ENCODE measurements at regions not wholly inside any gene's neighbourhood (a gene's known extent, or its start where the extent isn't known, plus 50 kb on each side); places are given as distances from the start of the nearest gene placed in this dataset.

- no peaks in the 10 kb centered on the region for H3K36me3 ChIP-seq
- H3K9me3 ChIP-seq, result no peaks in the 10 kb centered on the region
- TF ChIP-seq EP300 (IDR thresholded peaks at IDR 0.05) (no peak), POLR2A (IDR thresholded peaks at IDR 0.05) (no peak), POLR2AphosphoS5 (IDR thresholded peaks at IDR 0.05) (no peak), CTCF (IDR thresholded peaks at IDR 0.05) (no peak)
- no peaks in the 10 kb centered on the region for H3K27me3 ChIP-seq
- DNase-seq, result no peak
- ATAC-seq (ENCODE audit: low FRiP score in 2 of 2), result no peak
- no peak overlapping the region for H3K4me3 ChIP-seq
- 85 to 89% methylated on average over 4 of the region's 4 CpGs for WGBS, 2 donors
- no peak overlapping the region for H3K27ac ChIP-seq
- no peaks in the 10 kb centered on the region for H3K4me1 ChIP-seq
Observed at GRCh38 chr9:13971415-13971814, 342.5 kb downstream of the NFIB start.

GRCh38 chr9:13970426-13970825, 343.5 kb downstream of the NFIB start:
- Histone ChIP-seq H3K27ac (no peak overlapping the region), H3K9me3 (no peaks in the 10 kb centered on the region)
- ATAC-seq (ENCODE audit: low FRiP score in 2 of 2), result no peak

GRCh38 chr9:13970018-13970417, 343.9 kb downstream of the NFIB start:
- Histone ChIP-seq H3K27me3 (no peaks in the 10 kb centered on the region), H3K9me3 (no peaks in the 10 kb centered on the region), H3K4me3 (no peak overlapping the region), H3K4me1 (no peaks in the 10 kb centered on the region), H3K27ac (no peak overlapping the region), H3K36me3 (no peaks in the 10 kb centered on the region)
- no peak for TF ChIP-seq POLR2A (IDR thresholded peaks at IDR 0.05)
- no peak for TF ChIP-seq POLR2AphosphoS5 (IDR thresholded peaks at IDR 0.05)
- TF ChIP-seq EP300 (IDR thresholded peaks at IDR 0.05), result no peak
- TF ChIP-seq CTCF (IDR thresholded peaks at IDR 0.05), result no peak
- DNase-seq, result no peak
- ATAC-seq (ENCODE audit: low FRiP score in 2 of 2), result no peak
- WGBS, 2 donors, result 61 to 63% methylated on average over 4 of the region's 4 CpGs

More at GRCh38 chr9:13970426-13970825, 343.5 kb downstream of the NFIB start:
- no peaks in the 10 kb centered on the region for H3K36me3 ChIP-seq
- TF ChIP-seq POLR2AphosphoS5 (IDR thresholded peaks at IDR 0.05), result no peak
- TF ChIP-seq EP300 (IDR thresholded peaks at IDR 0.05), result no peak
- TF ChIP-seq POLR2A (IDR thresholded peaks at IDR 0.05), result no peak
- TF ChIP-seq CTCF (IDR thresholded peaks at IDR 0.05), result no peak
- no peaks in the 10 kb centered on the region for H3K27me3 ChIP-seq
- DNase-seq, result no peak
- no peaks in the 10 kb centered on the region for H3K4me1 ChIP-seq
- WGBS, 2 donors, result 82 to 83% methylated on average over 3 of the region's 3 CpGs
- no peak overlapping the region for H3K4me3 ChIP-seq

GRCh38 chr9:13967438-13967837, 346.5 kb downstream of the NFIB start:
- Histone ChIP-seq H3K27me3 (no peaks in the 10 kb centered on the region), H3K27ac (no peak overlapping the region), H3K4me3 (no peak overlapping the region), H3K9me3 (no peaks in the 10 kb centered on the region), H3K36me3 (no peaks in the 10 kb centered on the region), H3K4me1 (no peaks in the 10 kb centered on the region)
- TF ChIP-seq POLR2A (IDR thresholded peaks at IDR 0.05) (no peak), EP300 (IDR thresholded peaks at IDR 0.05) (no peak), CTCF (IDR thresholded peaks at IDR 0.05) (no peak), POLR2AphosphoS5 (IDR thresholded peaks at IDR 0.05) (no peak)
- ATAC-seq (ENCODE audit: low FRiP score in 2 of 2), result no peak
- DNase-seq, result no peak
- 48 to 55% methylated on average over 4 of the region's 4 CpGs for WGBS, 2 donors

GRCh38 chr9:13967011-13967410, 346.9 kb downstream of the NFIB start:
- Histone ChIP-seq H3K27ac (no peak overlapping the region), H3K36me3 (no peaks in the 10 kb centered on the region), H3K4me3 (no peak overlapping the region), H3K9me3 (no peaks in the 10 kb centered on the region), H3K4me1 (no peaks in the 10 kb centered on the region), H3K27me3 (no peaks in the 10 kb centered on the region)
- ATAC-seq (ENCODE audit: low FRiP score in 2 of 2) (no peak), DNase-seq (no peak)
- 75 to 94% methylated on average over 1 of the region's 1 CpG for WGBS, 2 donors
- no peak for TF ChIP-seq EP300 (IDR thresholded peaks at IDR 0.05)
- no peak for TF ChIP-seq CTCF (IDR thresholded peaks at IDR 0.05)
- no peak for TF ChIP-seq POLR2A (IDR thresholded peaks at IDR 0.05)
- no peak for TF ChIP-seq POLR2AphosphoS5 (IDR thresholded peaks at IDR 0.05)
